CD4-positive, alpha-beta T cell (primary cell): ENCODE measurements at regions not wholly inside any gene's neighbourhood (a gene's known extent, or its start where the extent isn't known, plus 50 kb on each side); places are given as distances from the start of the nearest gene placed in this dataset.

Experiments
- ATAC-seq: fragments of 200-7000 bp; cut with Tn5 transposase; one replicate; pipeline ENCODE4 v1.10.0; 2022; ENCODE audit warnings: mild to moderate bottlenecking; ENCODE audit not compliant: poor library complexity
- CTCF ChIA-PET: fragments of 350-600 bp; sonication (Branson Sonifier 250); formaldehyde crosslinking; loops from one replicate; lab custom pipeline; 2021; ENCODE audit warnings: antibody characterized with exemption, inconsistent platforms; lab: Charles Lee
- POLR2A ChIA-PET: fragments of 350-600 bp; sonication (Branson Sonifier 250); formaldehyde crosslinking; loops from one replicate; lab custom pipeline; 2021; ENCODE audit warnings: antibody characterized with exemption, inconsistent platforms; lab: Charles Lee
- DNase-seq, 14 experiments: peaks; one replicate each; pipeline ENCODE4 v3.0.0-alpha.2; 2013 to 2020; ENCODE audit warnings: mixed read lengths in 2 of 14
- H3K27ac ChIP-seq, 2 donors: one replicate each; pipeline versions ENCODE4 v1.5.1 to v1.7.0; 2013; ENCODE audit warnings: low read length in 2 of 2, low read depth in 1 of 2, mild to moderate bottlenecking in 1 of 2
- H3K27me3 ChIP-seq, 2 experiments: 1 replicate in 1 of 2; 2 replicates in 1 of 2; pipeline versions ENCODE4 v1.6.1 to v1.7.0; 2013; ENCODE audit warnings: low read length in 2 of 2, control low read depth in 1 of 2, mild to moderate bottlenecking in 1 of 2, moderate library complexity in 1 of 2; ENCODE audit not compliant: insufficient read depth in 2 of 2, control insufficient read depth in 1 of 2
- H3K36me3 ChIP-seq: one replicate; pipeline ENCODE4 v1.6.1; 2013; ENCODE audit warnings: low read length, control low read depth; ENCODE audit not compliant: insufficient read depth
- H3K4me1 ChIP-seq: one replicate; pipeline ENCODE4 v1.6.1; 2013; ENCODE audit warnings: low read length, control low read depth; ENCODE audit not compliant: insufficient read depth
- H3K4me3 ChIP-seq: one replicate; pipeline ENCODE4 v1.5.1; 2013; ENCODE audit warnings: mild to moderate bottlenecking, low read length, moderate library complexity
- H3K9me3 ChIP-seq, 2 experiments: 1 replicate in 1 of 2; 2 replicates in 1 of 2; pipeline versions ENCODE4 v1.6.1 to v1.7.0; 2013; ENCODE audit warnings: low read length in 2 of 2, mild to moderate bottlenecking in 2 of 2, control low read depth in 1 of 2, moderate library complexity in 1 of 2; ENCODE audit not compliant: control insufficient read depth in 1 of 2, insufficient read depth in 1 of 2
- H3K27ac Mint-ChIP-seq: one replicate; pipeline ENCODE4 v1.8.0; 2020; ENCODE audit warnings: mixed read lengths
- H3K27me3 Mint-ChIP-seq: one replicate; pipeline ENCODE4 v1.8.0; 2021; ENCODE audit warnings: mixed read lengths
- H3K36me3 Mint-ChIP-seq: one replicate; pipeline ENCODE4 v1.8.0; 2021; ENCODE audit warnings: low read depth, mixed read lengths
- H3K4me1 Mint-ChIP-seq: one replicate; pipeline ENCODE4 v1.8.0; 2021; ENCODE audit warnings: low read depth, mixed read lengths
- H3K4me3 Mint-ChIP-seq: one replicate; pipeline ENCODE4 v1.8.0; 2020; ENCODE audit warnings: mild to moderate bottlenecking, mixed read lengths
- H3K9me3 Mint-ChIP-seq: one replicate; pipeline ENCODE4 v1.8.0; 2020; ENCODE audit warnings: mixed read lengths
- CTCF ChIP-seq: fragments of 200-600 bp; IDR thresholded peaks from one replicate; pipeline ENCODE4 v1.8.0; 2022; ENCODE audit warnings: antibody characterized with exemption, mild to moderate bottlenecking
- intact Hi-C, 2 experiments: fragments of 100-400 bp; cut with DNase I in 1 of 2; cut with micrococcal nuclease in 1 of 2; formaldehyde crosslinking; loops; one replicate each; pipeline versions ENCODE4 v1.15.1 to v1.9.0; 2023 to 2025; cut with DNase I, micrococcal nuclease

- H3K9me3 ChIP-seq = peaks cover 0 to 10% of the 10 kb centered on the region in 2 experiments
- H3K4me1 ChIP-seq = no peaks in the 10 kb centered on the region
- Mint-ChIP-seq H3K27me3 (peaks cover 38% of the 10 kb centered on the region), H3K4me3 (no peak overlapping the region), H3K4me1 (no peaks in the 10 kb centered on the region), H3K27ac (no peak overlapping the region), H3K36me3 (no peaks in the 10 kb centered on the region), H3K9me3 (no peaks in the 10 kb centered on the region)
- H3K27ac ChIP-seq = no peak overlapping the region
- CTCF ChIA-PET = no interaction called here
- POLR2A ChIA-PET = no interaction called here
- ATAC-seq = no peak
- no peak for TF ChIP-seq CTCF
- no peak overlapping the region for H3K4me3 ChIP-seq
- DNase-seq = no peak
- intact Hi-C loops = no loop called here
- H3K27me3 ChIP-seq = peaks cover 0 to 3% of the 10 kb centered on the region in 2 experiments
- no peaks in the 10 kb centered on the region for H3K36me3 ChIP-seq
Measured at GRCh38 chr4:42313872-42314271, 83.4 kb upstream of the SHISA3 start.

- no peaks in the 10 kb centered on the region for H3K36me3 Mint-ChIP-seq
- no peak overlapping the region for H3K4me3 Mint-ChIP-seq
- Histone ChIP-seq H3K4me3 (no peak overlapping the region), H3K9me3 (peaks cover 0 to 10% of the 10 kb centered on the region in 2 experiments), H3K27ac (no peak overlapping the region), H3K4me1 (no peaks in the 10 kb centered on the region), H3K36me3 (no peaks in the 10 kb centered on the region), H3K27me3 (peaks cover 0 to 3% of the 10 kb centered on the region in 2 experiments)
- no peaks in the 10 kb centered on the region for H3K4me1 Mint-ChIP-seq
- intact Hi-C loops = no loop called here
- H3K27me3 Mint-ChIP-seq = peaks cover 38% of the 10 kb centered on the region
- no peak for TF ChIP-seq CTCF
- no peak for DNase-seq
- POLR2A ChIA-PET = no interaction called here
- H3K9me3 Mint-ChIP-seq = no peaks in the 10 kb centered on the region
- H3K27ac Mint-ChIP-seq = no peak overlapping the region
- CTCF ChIA-PET = no interaction called here
- no peak for ATAC-seq
Measured at GRCh38 chr4:42315231-42315630, 82.1 kb upstream of the SHISA3 start.

- Mint-ChIP-seq H3K27me3 (peaks cover 29% of the 10 kb centered on the region), H3K27ac (no peak overlapping the region), H3K9me3 (peaks cover 2% of the 10 kb centered on the region), H3K36me3 (no peaks in the 10 kb centered on the region), H3K4me1 (no peaks in the 10 kb centered on the region), H3K4me3 (no peak overlapping the region)
- ATAC-seq = no peak
- ChIA-PET CTCF (no interaction called here), POLR2A (no interaction called here)
- Histone ChIP-seq H3K9me3 (no peaks in the 10 kb centered on the region), H3K27ac (no peak overlapping the region), H3K4me3 (no peak overlapping the region), H3K36me3 (no peaks in the 10 kb centered on the region), H3K4me1 (no peaks in the 10 kb centered on the region), H3K27me3 (no peaks in the 10 kb centered on the region)
- intact Hi-C loops = no loop called here
- TF ChIP-seq CTCF = no peak
- DNase-seq = no peak
Measured at GRCh38 chr4:42320822-42321388, 76.4 kb upstream of the SHISA3 start.
